Stimulated activated CD4-positive, alpha-beta T cell treated with anti-CD3 and anti-CD28 coated beads, TNF-alpha, amount 100 ng/mL, for 4 hours (primary cell): ENCODE measurements at regions not wholly inside any gene's neighbourhood (a gene's known extent, or its start where the extent isn't known, plus 50 kb on each side); places are given as distances from the start of the nearest gene placed in this dataset.
"Not testable (repeated sequence)": the region's sequence is repeated elsewhere in the genome, so short reads cannot be mapped to it uniquely, and the experiment has no call there.

ENCODE experiments used
- DNase-seq, 3 experiments: peaks; one replicate each; pipeline ENCODE4 v3.0.0-alpha.2; 2020; ENCODE audit warnings: low read depth in 3 of 3

DNA sequence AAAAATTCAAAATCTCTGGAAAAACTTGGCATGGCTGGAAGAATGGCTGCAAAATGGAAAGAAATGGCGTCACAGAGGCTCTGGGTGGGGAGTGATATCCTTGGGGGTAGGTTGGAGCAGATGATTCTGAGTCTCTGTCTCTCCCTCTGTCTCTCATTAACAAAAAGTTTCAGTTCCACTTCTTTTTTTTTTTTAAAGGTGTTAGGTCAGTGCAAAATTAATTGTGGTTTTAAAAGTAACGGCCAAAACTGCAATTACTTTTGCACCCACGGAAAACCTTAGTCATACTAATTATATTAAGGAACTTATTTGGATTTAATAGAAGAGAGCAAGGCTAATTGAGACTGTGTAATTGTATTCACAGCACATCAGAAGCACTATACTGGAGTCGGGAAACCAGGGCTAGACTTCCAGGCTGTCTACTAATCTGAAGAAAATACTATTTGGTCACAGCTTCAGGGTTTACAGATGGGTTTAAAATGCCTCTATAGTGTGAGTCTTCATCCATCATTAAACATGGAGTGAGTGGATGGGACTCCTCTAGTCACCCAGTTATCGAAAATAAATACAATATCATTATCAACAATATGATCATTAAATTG lies 289.1 kb upstream of the PLD5 start:
- DNase-seq = no peak

GRCh38 chr1:242811092-242811840 lies 286.8 kb upstream of the PLD5 start:
- DNase-seq = no peak

- DNase-seq = no peak
Observed at GRCh38 chr1:242806324-242806723, 281.8 kb upstream of the PLD5 start.

DNA sequence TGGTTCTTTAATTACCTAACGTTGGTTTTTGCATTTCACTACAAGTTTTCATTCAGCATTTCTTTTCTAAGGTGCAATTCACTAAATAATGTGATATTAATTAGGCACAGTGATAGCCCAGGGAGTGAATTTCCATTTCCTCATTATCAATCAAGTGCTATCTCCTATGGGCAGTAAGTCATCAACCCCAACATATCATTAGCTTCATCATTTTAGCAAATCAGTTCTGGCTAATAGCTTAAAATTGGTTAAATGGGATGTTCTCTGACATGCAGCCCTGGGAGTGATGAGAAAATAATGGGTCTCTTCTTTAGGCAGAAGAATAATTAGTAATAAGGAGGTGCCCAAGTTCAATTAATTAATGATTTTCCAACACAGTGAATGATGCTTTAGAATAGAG lies 280.9 kb upstream of the PLD5 start:
- DNase-seq = not testable (repeated sequence)

GRCh38 chr1:242802973-242803372 lies 278.5 kb upstream of the PLD5 start:
- no peak for DNase-seq

GRCh38 chr1:242800521-242800920 lies 276.0 kb upstream of the PLD5 start:
- no peak for DNase-seq

- no peak for DNase-seq
Observed at GRCh38 chr1:242797856-242798255, 273.4 kb upstream of the PLD5 start.

DNA sequence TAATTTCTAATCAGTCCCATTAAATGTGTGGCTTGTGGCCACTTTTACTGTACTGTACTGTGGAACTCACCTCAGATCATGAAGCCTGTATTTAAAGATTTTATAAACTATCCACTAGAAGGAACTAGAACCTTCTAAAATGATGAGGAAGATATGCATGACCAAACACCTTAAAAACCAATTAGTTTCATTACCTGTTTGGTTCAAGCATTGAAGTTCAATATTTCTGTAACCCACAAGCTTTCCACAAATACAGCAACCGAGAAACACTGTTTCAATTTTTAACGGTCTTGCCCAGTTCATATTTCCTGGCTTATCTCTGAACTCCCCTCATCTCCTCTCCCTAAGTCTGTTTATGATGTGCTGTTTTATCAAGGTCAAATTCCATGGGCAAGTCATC lies 264.3 kb upstream of the PLD5 start:
- no peak for DNase-seq

DNA sequence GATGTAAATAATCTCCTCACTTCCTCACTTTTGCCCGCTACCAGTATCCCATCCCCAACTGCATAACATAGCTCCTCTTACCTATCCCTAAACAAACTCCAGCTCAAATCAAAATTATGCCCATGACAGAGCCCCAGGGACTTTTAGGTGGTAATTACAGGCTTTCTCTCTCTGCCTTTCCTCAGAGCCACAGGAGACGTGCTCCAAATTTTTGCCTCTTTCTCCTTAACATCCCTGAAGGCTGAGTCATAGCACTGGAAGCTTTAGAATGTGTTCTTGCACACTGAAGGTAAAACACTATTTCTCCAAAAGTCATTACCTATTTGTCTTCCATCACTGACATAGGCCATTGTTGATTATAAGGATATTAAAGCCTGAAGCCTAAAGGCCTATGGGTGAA lies 263.5 kb upstream of the PLD5 start:
- DNase-seq = no peak

DNA sequence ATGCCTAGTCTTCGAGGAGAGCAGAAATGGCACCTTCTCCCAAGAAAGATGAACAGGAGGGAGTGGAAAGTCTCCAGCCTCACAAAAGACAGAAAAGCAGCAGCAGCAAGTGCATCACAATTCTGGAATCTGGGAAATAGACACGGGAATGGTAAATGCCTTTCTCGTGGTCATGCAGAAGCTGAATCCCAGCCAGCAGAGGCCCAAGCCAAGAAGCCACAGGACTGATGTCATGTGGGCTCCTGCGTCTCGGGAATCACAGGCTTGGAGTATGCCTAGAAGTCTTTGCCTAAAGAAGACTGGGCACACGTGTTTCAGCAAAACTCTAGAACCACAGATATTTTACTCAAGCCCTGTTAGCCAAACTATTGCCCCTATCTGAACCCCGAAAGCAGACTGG lies 260.3 kb upstream of the PLD5 start:
- no peak for DNase-seq

- no peak for DNase-seq
Observed at GRCh38 chr1:242784084-242784483, 259.6 kb upstream of the PLD5 start.

DNA sequence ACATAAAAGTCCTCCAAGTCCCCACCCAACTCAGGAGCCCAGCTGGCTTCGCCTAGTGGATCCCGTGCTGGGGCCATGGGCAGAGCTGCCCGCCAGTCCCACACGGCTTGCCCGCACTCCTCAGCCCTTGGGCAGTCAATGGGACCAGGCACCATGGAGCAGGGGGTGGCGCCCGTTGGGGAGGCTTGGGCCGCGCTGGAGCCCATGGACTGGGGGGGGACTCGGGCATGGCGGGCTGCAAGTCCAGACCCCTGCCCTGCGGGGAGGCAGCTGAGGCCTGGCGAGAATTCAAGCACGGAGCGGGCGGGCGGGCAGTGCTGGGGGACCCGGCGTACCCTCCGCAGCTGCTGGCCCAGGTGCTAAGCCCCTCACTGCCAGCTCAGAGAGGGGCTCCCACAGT lies 249.8 kb upstream of the PLD5 start:
- DNase-seq = no peak

DNA sequence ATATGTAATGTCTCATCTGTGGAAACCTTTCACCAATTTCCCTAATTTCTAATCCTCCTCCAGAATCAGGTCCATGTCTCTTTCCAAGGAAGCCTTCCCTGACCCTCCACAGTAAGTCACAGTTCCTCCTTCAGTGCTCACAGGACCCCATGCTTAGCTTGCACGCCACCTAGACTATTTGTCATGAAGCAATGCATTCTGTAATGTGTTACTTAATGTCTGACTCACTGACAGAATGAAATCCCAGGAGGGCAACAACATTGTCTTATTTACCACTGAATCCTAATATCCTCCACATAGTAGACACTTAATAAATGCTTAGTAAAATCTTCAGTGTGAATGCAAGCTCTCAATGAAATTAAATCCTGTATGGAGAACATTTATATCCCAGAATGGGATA lies 245.9 kb upstream of the PLD5 start:
- no peak for DNase-seq

GRCh38 chr1:242764161-242764560 lies 239.7 kb upstream of the PLD5 start:
- no peak for DNase-seq

GRCh38 chr1:242761556-242761955 lies 237.1 kb upstream of the PLD5 start:
- no peak for DNase-seq

DNA sequence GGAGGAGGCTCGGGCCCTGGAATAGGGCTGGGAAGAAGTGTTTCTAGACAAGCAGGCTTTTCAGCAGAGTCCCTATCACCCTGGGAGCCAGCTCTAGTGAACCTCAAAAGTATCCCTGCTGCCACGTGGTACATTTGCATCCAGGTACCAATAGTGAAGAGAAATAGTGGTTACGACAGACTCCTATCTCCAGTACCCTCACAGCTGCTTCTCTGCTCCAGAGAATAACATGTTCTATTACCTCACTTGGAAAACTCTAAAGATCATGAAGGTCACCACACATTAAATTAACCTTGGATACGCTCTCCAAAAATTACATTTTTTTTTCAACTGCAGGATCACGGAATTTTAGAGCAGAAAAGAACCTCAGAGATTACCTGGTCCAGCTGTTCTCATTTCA lies 230.4 kb upstream of the PLD5 start:
- DNase-seq = no peak

- no peak for DNase-seq
Observed at GRCh38 chr1:242754125-242754524, 229.6 kb upstream of the PLD5 start.

- no peak for DNase-seq
Observed at GRCh38 chr1:242747233-242747632, 222.7 kb upstream of the PLD5 start.

DNA sequence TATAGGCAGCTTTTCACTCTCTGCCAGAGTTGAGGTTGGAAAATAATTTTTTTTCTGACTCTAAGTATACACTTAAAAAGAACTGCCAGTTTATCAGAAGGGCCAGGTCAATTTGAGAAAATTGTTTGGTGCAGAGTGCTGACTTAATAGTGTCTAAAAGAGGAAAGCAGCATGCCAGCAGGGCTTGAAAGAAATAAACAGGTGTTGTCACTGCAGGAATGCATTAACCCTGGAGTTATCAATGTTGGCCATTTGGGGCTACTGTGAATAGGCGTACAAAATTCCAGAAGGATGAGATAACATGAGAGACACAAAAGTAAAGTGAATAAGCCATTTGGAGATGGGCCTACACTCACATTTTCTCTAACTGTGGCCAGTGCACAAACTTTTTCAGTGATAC lies 220.6 kb upstream of the PLD5 start:
- no peak for DNase-seq

DNA sequence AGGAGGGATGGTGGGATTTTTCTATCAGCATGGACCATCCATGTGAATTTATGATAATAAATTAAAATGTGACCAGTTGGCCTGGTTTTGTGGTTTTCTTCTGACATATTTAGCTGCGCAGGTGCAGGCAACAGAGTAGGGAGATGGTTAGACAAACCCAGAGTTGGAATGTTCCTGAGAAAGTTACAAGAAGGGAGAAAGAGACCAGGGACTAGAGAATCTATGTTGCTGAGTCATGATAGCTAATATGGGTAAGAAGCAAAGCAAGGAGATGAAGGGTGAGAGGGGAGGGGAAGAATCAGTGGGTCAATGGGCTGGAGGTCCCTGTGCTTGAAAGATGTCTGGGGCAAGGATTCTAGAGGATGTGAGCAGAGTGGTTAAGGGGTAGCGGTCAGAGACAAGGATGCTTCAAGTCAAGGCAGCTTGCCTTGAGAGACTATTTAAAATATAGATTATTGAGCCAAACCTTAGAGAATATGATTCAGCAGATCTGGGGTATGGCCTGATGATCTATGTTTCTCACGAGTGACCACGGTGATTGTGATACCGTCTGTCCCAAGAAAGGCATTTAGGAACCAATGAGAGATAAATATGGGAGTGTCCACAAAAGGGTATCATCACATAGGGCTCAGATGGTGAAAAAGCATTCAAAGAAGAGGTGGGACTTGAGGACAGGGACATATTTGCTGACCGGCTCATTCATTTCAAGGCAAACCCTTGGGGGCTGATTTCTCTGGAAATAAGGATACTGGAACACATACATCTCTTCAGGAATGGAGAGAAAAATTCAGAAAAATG lies 219.7 kb upstream of the PLD5 start:
- DNase-seq = no peak

DNA sequence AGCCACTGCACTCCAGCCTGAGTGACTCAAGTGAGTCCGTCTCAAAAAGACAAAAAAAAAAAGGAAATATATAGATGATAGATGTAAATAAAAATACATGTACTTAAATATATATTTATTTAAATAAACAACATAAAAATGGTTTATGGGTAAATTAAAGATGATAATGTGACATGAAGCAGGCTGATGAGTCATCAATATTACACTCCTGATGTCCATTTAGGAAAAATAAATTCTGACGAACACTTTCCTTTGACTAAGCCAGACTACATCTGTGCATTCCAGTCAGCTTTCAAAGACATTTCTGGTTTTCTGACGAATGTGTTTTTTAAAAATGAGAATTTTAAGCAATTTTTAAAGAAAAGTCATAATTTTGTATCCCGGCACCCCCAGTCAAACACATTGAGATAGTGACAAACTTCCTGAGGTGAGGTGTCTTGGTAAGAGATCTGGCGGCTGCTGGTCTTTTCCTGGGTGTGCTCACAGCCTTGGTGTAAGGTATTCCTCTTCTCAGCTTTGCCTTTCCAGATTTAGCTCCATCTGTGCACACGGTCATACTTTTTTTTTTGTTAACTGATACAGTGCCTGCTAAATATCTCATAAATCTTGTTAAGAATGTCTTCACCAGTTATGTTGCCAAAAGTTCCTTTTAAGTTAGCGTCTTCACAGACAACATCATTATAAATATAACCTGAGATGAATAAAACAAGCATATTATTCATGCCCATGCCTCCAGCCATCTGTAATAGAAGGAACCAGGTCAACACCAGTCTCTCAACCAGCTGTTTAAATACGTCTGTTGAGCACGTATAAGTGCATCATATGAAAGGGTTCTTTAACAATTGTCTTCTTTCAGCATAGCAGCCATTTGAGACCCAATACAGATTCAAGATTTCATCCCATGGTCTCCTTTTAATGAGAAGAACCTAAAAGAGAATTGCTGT lies 214.5 kb upstream of the PLD5 start:
- DNase-seq = no peak

GRCh38 chr1:242736611-242737010 lies 212.1 kb upstream of the PLD5 start:
- DNase-seq = no peak
